ENCODE measurements at regions not wholly inside any gene's neighbourhood (a gene's known extent, or its start where the extent isn't known, plus 50 kb on each side); places are given as distances from the start of the nearest gene placed in this dataset.
A peak's percentile ranks its signal among the peaks of the same experiment; 100 is the strongest.

GRCh38 chr2:104487366-104487765 lies 366.5 kb upstream of the POU3F3 start:
- in situ Hi-C loops (cut with HindIII; ENCODE audit: low pct_unique_long_range_greater_than_20kb, low sequenced_read_pairs), result no loop called here
- DNase-seq (ENCODE audit: low read depth in 1 of 2, low spot score in 1 of 2), result no peak
- TF ChIP-seq JUND (IDR thresholded peaks at IDR 0.05; ENCODE audit: low read depth), result no peak

DNA sequence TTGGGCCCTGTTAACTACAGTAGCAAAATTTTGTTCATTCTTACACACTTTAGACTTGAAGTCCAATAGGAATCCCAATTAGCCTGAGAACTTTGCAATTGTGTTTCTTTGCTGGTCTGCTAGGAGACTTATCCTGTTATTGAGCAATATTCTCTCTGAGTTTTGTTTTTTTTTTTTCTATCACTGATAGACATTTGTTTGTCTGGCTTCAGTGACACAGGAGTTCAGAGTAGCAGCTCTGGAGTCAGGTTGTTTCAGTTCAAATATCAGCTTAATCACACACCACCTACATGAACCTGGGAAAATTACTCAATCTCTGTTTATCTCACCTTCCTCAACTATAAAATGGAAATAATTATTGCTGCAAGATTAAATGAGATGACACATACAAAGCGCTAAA lies 360.2 kb upstream of the POU3F3 start:
- no peak for DNase-seq (ENCODE audit: low read depth in 1 of 2, low spot score in 1 of 2)
- TF ChIP-seq JUND (IDR thresholded peaks at IDR 0.05; ENCODE audit: low read depth), result no peak
- in situ Hi-C loops (cut with HindIII; ENCODE audit: low pct_unique_long_range_greater_than_20kb, low sequenced_read_pairs), result no loop called here

GRCh38 chr2:104501342-104501741 lies 352.6 kb upstream of the POU3F3 start:
- no peak for DNase-seq (ENCODE audit: low read depth in 1 of 2, low spot score in 1 of 2)
- no peak for TF ChIP-seq JUND (IDR thresholded peaks at IDR 0.05; ENCODE audit: low read depth)
- in situ Hi-C loops (cut with HindIII; ENCODE audit: low pct_unique_long_range_greater_than_20kb, low sequenced_read_pairs), result no loop called here

- no peak for DNase-seq (ENCODE audit: low read depth in 1 of 2, low spot score in 1 of 2)
- in situ Hi-C loops (cut with HindIII; ENCODE audit: low pct_unique_long_range_greater_than_20kb, low sequenced_read_pairs), result no loop called here
- no peak for TF ChIP-seq JUND (IDR thresholded peaks at IDR 0.05; ENCODE audit: low read depth)
Measured at GRCh38 chr2:104501929-104502328, 352.0 kb upstream of the POU3F3 start.

- no peak for DNase-seq (ENCODE audit: low read depth in 1 of 2, low spot score in 1 of 2)
- TF ChIP-seq JUND (IDR thresholded peaks at IDR 0.05; ENCODE audit: low read depth), result no peak
- in situ Hi-C loops (cut with HindIII; ENCODE audit: low pct_unique_long_range_greater_than_20kb, low sequenced_read_pairs), result no loop called here
Measured at GRCh38 chr2:104502901-104503300, 351.0 kb upstream of the POU3F3 start.

GRCh38 chr2:104504331-104505073 lies 349.4 kb upstream of the POU3F3 start:
- no peak for TF ChIP-seq JUND (IDR thresholded peaks at IDR 0.05; ENCODE audit: low read depth)
- in situ Hi-C loops (cut with HindIII; ENCODE audit: low pct_unique_long_range_greater_than_20kb, low sequenced_read_pairs), result no loop called here
- no peak for DNase-seq (ENCODE audit: low read depth in 1 of 2, low spot score in 1 of 2)

DNA sequence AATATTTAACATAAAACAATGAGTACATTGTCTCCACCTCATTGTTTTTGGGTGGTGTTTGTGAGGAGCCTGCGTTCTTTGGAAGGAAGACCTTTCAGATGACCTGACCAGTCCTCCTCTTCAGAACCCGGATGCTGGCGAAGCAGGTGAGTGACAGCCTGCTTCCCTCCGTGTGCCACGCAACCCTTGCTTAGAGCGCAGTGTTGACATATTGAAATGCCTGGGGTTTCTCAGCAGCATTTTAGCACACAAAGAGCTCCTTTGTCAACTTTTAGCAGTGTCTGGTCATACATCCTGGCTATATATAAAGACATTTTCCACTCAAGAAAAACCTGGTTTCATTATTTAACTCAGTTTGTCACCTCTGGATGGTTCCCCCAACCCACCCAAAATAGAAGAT lies 335.7 kb upstream of the POU3F3 start:
- no peak for TF ChIP-seq JUND (IDR thresholded peaks at IDR 0.05; ENCODE audit: low read depth)
- no peak for DNase-seq (ENCODE audit: low read depth in 1 of 2, low spot score in 1 of 2)
- in situ Hi-C loops (cut with HindIII; ENCODE audit: low pct_unique_long_range_greater_than_20kb, low sequenced_read_pairs), result no loop called here

GRCh38 chr2:104521247-104521646 lies 332.7 kb upstream of the POU3F3 start:
- peak in 1 of 2 experiments; percentile 19 for DNase-seq (ENCODE audit: low read depth in 1 of 2, low spot score in 1 of 2)

DNA sequence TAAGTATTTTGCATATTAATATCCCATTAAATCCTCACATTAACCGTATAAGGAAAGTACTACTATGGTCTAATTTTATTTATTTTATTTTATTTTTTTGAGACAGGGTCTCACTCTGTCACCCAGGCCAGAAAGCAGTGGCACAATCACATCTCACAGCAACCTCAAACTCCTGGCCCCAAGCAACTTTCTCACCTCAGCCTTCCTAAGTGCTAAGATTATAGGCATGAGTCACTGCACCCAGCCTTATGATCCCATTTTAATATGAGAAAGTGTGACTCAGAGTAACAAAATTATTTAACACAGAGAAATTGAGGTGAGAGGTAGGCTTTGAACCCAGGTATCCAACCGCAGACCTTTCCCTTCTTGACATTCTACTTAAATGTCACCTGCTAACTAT lies 330.0 kb upstream of the POU3F3 start:
- no peak for DNase-seq (ENCODE audit: low read depth in 1 of 2, low spot score in 1 of 2)
- in situ Hi-C loops (cut with HindIII; ENCODE audit: low pct_unique_long_range_greater_than_20kb, low sequenced_read_pairs), result no loop called here
- no peak for TF ChIP-seq JUND (IDR thresholded peaks at IDR 0.05; ENCODE audit: low read depth)

More at GRCh38 chr2:104521247-104521646, 332.7 kb upstream of the POU3F3 start:
- in situ Hi-C loops (cut with HindIII; ENCODE audit: low pct_unique_long_range_greater_than_20kb, low sequenced_read_pairs), result no loop called here
- TF ChIP-seq JUND (IDR thresholded peaks at IDR 0.05; ENCODE audit: low read depth), result no peak

- in situ Hi-C loops (cut with HindIII; ENCODE audit: low pct_unique_long_range_greater_than_20kb, low sequenced_read_pairs), result no loop called here
- TF ChIP-seq JUND (IDR thresholded peaks at IDR 0.05; ENCODE audit: low read depth), result no peak
Measured at GRCh38 chr2:104528101-104528500, 325.8 kb upstream of the POU3F3 start.

DNA sequence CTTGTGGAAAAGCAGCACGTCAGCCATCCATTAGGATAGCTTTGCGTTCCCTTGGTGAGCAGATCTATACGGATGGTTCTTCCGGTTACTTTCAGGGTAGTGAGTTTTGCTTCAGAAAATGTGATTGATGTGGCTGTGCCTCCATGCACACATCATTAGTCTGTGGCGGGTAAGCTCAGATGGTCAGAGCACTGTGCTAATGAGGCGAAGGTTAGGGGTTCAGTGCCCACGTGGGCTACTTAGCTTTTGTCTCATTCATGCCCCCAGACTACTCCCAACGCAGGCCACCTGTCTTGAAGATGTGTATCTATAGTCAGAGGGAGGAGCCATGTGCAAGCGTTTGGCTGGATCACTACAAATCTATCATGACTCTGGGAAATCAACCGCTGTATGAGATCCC lies 322.8 kb upstream of the POU3F3 start:
- TF ChIP-seq JUND (IDR thresholded peaks at IDR 0.05; ENCODE audit: low read depth), result no peak
- in situ Hi-C loops (cut with HindIII; ENCODE audit: low pct_unique_long_range_greater_than_20kb, low sequenced_read_pairs), result no loop called here
- no peak for DNase-seq (ENCODE audit: low read depth in 1 of 2, low spot score in 1 of 2)

More at GRCh38 chr2:104528101-104528500, 325.8 kb upstream of the POU3F3 start:
- DNase-seq (ENCODE audit: low read depth in 1 of 2, low spot score in 1 of 2), result no peak

GRCh38 chr2:104537116-104537515 lies 316.8 kb upstream of the POU3F3 start:
- in situ Hi-C loops (cut with HindIII; ENCODE audit: low pct_unique_long_range_greater_than_20kb, low sequenced_read_pairs), result no loop called here
- DNase-seq (ENCODE audit: low read depth in 1 of 2, low spot score in 1 of 2), result no peak
- TF ChIP-seq JUND (IDR thresholded peaks at IDR 0.05; ENCODE audit: low read depth), result no peak

DNA sequence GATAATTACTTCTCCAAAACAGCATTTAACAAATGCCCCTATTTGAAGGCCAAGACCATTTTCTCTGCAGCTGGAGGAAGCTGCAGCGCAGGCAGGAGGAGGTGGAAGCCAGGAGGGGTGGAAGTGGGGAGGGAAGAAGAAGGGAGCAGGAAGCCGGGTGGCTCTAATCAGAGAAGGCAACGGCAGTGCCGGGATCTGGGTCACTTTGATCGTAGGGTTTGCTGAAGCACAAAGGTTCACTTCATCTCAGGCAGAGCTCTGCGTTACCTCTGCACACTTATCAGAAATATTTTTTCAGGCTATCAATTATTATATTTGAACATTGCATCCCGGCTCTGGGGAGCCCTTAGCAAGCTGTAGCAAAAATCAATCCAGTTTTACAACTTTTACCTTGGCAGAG lies 315.8 kb upstream of the POU3F3 start:
- in situ Hi-C loops (cut with HindIII; ENCODE audit: low pct_unique_long_range_greater_than_20kb, low sequenced_read_pairs), result no loop called here
- no peak for DNase-seq (ENCODE audit: low read depth in 1 of 2, low spot score in 1 of 2)
- TF ChIP-seq JUND (IDR thresholded peaks at IDR 0.05; ENCODE audit: low read depth), result no peak

- TF ChIP-seq JUND (IDR thresholded peaks at IDR 0.05; ENCODE audit: low read depth), result no peak
- DNase-seq (ENCODE audit: low read depth in 1 of 2, low spot score in 1 of 2), result no peak
- in situ Hi-C loops (cut with HindIII; ENCODE audit: low pct_unique_long_range_greater_than_20kb, low sequenced_read_pairs), result no loop called here
Measured at GRCh38 chr2:104539649-104540048, 314.3 kb upstream of the POU3F3 start.
